Daoy (cell line): ENCODE measurements at regions not wholly inside any gene's neighbourhood (a gene's known extent, or its start where the extent isn't known, plus 50 kb on each side); places are given as distances from the start of the nearest gene placed in this dataset.

ENCODE experiments used
- DNase-seq: peaks from one replicate; pipeline ENCODE4 v3.0.0-alpha.2; 2015; ENCODE audit warnings: low read depth

DNA sequence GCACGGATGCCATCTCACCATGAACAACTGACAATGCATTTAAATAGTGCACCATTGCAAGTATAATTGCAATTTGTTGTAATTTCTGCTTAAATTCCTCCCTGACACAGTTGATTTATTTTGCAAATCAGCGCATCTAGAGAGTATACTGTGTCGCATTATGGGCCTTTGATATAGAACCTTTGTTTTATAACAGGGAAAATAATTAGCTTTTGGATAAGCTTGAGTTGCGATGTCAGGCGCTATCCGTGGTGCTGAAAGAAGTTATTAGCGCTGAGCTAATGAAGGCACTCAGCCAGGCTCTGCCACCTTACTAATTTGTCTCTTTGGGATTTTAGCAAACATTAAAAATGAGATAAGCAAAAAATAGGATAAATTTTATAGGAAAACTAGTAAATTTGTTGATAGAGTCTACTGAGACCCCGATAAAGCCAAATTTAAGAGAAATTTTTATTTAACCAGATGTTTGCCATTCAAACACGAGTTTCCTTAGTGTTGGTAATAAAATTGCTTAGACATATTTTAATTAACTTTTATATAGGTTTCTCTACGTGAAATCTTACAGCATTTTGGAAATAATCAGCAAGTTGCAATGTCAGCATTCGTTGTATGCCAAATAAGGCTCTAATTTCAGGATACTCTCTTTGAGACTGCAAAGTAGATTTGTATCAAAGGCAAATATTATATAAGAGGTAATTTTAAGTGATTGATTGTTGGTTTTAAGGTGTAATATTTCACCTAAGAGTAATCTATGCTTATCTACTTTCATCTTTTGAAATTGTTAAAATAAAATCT is 355.5 kb downstream of the TLR4 start:
- DNase-seq, result peak; percentile 3

DNA sequence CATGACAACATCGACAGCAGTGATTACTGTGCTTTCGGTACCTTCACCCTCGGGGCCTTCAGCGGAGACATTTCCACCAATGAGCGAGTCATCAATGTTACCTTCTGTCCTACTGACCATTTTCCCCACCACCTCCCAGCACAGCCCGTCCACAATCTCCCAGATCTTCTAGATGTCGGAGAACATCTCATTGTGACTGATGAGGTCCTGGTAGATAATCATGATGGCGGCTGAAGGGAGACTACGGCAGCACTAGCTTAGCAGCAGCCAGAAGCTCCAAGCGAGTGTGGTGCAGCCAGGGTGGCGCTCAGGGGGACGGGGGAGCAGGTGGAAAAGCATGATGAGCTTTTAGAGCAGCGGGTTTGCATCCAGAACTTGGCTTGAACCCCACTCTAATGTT is 379.0 kb downstream of the TLR4 start:
- no peak for DNase-seq

DNA sequence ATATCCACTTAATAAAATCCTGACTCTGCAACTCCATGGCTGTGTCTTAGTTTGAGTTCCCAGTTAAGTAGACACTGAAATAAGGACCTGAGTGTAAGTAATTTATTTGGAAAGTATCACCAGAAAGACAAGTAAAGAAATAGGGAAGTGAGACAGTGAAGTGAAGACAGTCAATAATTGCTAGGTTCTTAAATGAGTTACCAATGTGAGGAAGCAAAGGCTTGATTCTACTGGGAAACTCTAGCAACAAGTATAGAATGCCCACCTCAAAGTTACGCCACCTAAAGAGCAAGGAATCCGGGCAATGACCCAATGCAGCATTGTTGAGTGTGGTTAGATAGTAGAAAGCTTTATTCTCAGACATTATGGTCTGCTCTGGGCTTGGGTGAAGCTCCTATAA is 383.9 kb downstream of the TLR4 start:
- DNase-seq, result no peak

DNA sequence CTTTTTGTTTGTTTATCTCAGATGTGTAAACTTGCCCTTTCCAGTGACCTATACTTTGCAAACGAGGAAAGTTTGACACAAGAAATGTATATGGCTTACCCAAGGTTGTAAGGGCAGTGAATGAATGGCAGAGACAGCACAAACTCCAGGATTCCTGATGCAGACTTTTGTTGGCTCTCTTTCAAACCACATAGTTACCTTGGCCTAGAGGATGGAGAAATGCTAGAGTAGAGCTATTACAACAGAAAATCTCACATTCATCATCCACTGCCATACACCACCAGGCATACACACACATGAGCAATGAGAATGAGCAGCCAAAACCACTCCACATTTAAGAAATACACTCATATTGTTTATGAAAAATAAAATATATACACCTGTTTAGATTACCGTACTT is 387.0 kb downstream of the TLR4 start:
- no peak for DNase-seq

DNA sequence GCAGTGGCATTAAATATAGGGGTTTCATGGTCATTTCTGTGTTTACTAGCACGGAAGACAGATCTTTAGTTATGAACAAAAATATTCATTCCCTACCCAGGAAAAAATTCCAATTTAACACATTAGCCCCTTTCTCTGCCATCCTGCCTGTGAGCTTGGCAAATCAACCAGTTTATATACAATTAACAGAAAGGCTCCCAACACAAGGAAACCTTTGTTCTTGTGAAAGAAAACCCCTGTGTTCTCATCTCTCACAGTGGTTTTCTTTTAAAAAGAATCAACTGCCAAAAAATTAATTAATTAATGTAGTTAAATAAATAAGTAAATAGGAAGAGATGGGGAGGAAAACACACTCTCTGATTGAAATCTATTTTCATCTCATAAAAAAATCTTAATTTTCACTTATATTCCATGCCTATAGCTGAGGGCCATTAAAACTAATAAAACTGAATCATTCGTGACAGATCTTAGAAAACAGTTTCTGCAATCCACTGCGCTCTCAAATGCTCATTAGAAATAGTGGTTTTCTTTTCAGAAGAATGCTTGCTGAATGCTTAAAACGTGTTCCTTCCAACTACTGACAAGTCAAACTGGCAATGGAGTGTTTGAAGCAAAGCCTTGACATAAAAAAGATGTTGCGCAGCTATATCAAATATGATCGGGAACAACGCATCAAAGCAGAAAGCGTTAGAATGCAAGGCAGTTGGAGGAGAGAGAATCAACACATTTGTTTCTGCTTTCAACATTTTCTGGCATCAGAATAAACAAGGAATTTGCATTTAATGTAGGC is 387.7 kb downstream of the TLR4 start:
- DNase-seq, result no peak

DNA sequence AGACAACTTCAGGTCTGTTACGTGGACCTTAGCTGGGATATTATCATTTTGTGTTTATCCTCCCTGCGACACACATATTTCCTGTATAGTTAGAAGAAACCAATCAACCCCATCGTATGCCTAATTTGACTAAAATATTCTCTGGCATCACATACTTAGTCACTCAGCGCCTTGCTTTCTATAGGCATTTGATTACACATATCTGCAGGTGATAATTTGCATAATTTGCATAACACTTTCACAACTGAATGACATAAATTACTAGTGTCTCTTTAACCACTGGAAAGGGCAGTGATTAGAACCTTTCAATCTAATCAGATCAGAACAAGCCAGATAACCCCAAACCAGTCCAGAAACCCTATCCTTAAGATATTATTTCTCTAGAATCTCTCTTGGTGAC is 390.2 kb downstream of the TLR4 start:
- DNase-seq, result no peak

DNA sequence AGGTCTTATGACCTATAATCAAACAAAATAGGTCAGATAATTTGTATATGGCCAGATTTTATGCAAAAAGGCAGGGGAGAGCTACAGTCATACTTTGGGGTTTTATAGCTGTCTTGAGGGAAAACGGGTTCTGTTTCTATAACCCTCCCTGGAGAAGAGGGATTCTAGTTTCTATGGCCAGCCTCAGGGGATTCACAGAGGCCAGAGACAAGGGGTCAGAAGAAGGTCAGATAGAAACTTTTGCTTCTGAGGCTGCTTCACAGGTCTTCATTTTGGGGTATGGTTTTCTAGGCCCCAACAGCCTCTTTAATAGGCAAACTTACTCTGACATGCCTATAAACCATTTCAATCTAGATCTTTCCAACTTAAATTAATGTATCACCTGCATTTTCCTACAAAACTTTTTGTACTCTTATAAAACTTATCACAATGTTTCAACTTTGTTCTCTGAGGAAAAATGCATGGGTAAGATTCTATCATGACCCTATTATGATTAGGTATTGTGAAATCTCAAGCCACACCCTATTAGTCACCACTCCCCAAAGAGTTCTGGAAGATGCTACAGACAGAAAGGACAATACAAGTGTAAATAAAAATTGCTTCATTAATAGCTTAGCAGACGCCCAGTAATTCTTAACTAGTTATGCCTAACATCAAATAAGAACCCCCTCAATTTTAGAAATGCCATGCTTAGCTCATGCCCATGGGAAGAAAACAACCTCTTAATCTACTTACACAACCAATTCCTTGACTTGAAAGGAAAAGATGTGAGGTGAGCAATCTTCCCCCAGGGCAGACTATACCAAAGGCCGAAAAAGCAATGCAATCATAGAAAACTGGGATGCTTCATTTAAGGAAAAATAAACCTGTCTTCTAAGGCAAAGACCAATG is 396.6 kb downstream of the TLR4 start:
- DNase-seq, result no peak

DNA sequence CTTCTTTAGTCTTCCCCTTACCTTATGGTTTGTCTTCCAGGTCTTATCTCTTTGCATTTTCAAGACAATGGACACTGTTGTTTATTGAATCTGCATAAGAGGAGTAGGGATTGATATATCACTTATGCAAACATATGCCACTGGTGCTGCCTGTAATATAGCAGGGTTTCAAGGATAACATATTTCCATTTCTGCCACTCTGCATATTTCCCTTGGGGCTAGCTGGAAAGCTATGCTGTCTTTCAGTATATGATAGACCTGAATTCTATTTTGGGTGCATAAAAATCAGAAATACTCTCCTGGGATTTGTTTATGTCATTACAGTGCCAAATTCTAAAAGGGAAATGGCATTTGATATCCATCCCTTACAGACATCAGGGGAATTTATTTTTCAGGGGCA is 400.2 kb downstream of the TLR4 start:
- DNase-seq, result no peak

DNA sequence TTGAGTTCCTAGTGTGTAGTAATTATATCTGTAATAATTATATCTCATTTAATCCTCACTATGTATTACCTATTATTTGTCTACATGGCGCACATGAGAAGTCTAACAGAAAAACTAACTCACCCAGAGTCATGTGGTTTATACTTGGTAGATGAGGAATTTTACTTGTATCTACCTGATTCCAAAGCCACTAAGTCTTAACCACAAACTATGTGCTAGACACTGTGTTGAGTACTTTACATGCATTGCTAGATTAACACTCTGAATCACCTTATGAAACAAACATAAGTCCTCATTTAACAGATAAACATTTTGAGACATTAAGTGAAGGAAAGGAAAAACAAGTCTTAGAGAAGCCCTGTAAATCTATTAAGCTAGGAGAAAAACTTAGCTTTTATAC is 404.8 kb downstream of the TLR4 start:
- DNase-seq, result no peak

DNA sequence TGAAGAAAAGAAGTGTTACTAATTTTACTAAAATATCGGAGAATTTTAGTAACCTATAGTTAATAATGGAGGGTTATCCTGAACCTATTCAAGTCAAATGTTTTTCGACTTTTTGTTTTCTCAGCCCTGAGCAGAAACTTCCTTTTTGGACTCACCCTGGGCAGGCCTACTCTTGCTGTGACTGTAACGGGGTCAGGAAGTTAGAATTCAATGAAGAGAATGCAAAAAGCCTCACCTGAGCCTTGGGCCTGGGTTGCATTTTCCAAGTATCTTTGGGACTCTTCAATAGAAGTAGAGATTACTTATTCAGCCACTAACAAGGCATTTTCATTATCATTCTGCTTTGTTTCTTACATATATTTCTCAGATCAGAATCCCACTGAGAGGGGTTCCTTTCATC is 405.3 kb downstream of the TLR4 start:
- no peak for DNase-seq

DNA sequence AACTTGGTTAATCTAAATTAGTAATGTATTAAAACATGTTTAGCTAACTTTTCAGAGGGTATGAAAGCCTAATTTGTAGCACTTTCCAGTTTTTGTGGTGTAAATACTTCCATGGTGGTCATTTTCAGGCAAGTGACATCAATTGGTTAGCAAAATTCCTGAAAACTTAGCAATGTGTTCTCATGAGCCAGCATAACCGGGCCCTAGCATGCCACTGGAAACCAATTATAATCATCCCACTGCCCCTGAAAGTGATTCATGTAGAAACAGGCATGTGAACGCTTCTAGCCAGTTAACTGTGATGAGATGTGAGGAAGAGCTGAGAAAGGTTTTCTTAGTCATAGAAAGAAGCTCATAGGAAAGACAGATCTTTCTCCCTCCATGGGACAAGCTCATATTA is 417.2 kb downstream of the TLR4 start:
- DNase-seq, result no peak

DNA sequence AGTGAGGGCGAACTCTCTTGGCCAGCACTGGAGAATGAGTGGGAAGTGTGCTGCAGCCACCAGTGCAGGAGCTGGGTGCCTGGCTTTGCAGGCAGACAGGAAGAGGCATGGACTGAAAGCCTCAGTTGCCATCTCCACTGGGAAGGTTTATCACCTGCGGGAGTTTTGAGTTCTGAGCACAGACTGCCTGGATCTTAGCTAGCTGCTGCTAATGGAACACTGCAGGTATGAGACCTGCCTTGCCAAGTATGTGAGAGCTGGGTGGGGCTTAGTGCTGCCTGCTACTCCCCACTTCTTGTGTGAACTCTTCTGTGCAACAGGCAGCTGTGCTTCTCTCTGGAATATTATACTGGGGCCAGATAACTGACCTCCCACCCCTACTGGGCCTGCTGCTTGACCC is 424.1 kb downstream of the TLR4 start:
- DNase-seq, result no peak

DNA sequence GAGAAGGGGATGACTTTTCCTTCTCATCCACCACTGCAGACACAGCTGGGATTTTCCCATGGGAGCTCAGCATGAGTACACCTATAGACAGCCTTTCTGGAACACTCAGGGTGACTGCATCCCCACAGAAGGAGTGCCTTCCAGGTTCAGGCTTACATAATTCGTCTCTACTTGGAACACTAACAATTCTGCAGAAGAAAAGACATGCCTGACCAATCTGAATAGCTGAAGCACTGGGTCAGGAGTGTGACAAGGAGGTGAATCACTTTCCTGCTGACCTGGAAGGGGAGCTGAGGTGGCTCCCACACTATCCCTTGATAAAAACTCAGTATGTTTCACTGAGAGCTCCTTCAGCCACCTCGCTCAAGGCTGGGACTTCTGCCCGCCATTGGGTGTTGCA is 425.3 kb downstream of the TLR4 start:
- no peak for DNase-seq

DNA sequence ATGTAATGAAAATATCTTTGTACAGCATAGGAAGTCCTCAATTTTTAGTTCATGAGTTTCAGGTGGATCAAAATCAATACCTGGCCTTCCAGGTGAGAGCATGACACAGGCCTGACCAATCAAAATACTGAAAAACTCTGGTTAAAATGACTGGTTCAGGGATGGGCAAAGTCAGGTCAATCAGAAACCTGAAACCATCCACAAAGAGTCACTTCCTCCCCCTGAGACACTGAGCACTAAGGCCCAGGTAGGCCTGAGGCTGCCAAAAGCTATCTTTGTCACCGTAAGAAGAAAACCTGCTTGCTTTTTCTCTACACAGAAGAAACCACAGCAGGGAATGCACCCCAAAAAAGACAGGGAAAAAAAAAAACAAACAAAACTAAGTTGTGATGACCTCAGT is 444.8 kb downstream of the TLR4 start:
- DNase-seq, result no peak

DNA sequence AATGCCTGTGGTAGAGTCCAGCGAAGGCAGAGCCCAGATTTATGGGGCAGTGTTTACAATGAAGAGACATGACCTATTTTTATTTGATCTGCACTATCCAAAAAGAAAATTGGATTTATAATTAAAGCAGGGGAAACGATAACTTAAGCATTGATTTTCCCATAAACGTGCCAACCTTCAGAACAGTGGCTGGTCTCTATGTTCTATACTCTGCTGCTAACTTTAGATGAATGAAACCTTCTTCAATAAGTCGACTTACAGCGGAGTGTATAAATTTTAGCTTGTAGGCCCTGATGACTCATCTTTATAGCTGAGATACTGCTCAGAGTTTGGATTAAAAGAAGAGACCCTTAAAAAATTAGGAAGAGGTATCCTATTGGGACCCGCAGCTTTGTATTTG is 452.6 kb downstream of the TLR4 start:
- no peak for DNase-seq

DNA sequence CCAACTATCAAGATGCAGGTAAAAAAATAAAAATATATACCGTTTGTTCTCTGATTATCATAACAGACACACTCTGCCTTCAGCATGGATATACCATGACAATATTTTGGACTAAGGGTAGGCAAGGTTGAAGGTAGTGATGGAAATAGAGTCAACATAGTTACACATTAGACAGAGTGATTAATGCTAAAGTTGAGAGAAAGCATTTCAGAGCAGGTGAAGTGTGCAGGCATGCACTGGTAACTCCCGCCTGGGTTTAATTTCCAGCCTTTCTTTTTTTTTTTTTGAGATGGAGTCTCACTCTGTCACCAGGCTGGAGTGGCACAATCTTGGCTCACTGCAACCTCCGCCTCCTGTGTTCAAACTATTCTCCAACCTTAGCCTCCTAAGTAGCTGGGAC is 458.5 kb downstream of the TLR4 start:
- DNase-seq, result no peak

DNA sequence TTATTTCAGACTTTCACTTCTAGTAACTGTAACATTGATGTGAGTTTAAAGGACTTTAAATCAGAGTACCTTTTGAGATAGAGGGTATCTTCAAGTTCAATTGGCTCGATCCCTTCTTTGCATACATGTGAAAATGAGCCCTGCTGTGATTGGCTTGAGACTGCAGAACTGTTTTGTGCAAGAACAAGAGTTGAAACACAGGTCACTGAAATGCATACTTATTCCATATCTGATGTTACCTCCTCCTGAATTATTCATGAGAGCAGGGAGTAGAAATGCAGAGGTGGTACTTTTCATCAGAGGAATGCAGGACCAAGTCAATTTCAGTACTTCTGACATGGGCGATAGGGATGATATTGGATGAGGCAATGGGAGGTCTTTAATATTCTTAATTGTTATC is 459.5 kb downstream of the TLR4 start:
- DNase-seq, result no peak

DNA sequence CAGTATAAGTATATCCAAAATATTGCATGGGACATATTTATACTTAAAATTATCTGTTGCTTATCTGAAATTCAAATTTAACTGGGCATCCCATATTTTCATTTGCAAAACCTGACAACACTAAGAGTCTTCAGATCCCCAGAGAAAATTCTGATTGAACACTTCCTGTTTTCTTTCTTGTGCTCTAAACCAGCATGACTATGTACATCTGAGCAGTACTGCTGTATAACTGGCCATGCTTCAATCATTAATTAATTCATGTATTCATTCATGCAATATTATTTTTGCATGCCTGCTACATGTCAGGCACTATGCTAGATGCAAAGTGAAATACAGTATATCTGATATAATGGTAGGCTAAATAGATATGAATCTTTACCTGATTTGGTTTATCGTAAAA is 461.2 kb downstream of the TLR4 start:
- DNase-seq, result no peak

DNA sequence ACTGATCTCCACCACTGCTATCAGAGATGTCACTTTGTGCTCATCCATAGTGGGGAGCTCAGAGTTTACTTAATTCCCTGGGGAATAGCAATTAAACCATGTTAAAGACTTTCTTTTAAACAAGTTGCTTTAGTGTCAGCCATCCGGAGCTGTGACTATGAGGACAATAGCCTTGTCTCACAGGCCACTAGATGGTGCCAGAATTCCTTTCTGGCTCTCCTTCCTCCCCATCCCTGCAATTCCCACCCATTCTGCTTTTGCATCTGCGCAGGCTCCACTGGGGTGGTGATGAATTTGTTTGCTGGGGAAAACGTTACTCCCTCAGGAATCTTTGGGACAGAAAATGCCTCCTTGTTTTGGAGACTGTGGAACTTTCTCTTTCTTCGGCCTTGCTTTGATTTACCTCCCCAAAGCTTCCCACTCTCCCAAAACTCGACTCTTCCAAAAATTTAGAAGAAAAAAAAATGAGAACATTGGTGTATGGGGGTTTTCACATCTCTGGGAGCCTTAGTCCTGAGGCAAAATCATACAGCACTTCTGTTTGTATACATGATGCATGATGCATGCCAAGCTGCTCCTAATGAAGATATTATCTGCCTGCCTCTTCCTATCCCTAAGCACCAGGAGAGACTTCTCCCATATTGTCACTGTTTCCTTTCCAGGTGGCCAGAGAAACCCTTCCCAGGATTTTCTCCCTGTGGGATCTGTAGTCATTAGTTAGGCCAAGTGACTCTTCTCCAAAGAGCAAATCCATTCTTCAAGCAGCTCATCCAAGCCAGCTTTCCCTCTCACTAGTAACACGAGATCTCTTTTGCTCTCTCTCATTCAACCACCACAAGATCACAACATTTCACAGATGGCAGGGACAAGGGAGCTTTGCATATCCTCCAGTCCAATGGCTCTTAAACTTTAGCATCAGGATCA is 466.1 kb downstream of the TLR4 start:
- DNase-seq, result no peak

DNA sequence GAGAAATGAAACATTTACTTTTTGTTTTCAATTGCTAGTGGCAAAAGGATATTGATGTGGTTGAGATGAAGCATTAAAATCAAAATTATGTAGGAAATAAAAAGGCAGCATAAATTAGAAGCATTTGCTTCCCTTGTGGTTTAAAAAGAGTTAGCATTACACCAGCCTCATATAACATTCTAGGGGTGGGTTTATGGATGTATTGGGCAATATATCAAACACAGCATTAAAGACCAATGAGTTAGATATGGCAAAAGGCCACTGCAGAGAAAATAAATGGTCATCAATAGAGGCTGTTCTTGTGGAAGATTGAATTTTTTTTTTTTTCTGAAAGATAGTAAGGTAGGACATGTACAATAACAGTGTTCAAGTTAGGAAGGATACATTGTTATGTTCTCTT is 473.0 kb downstream of the TLR4 start:
- DNase-seq, result no peak

DNA sequence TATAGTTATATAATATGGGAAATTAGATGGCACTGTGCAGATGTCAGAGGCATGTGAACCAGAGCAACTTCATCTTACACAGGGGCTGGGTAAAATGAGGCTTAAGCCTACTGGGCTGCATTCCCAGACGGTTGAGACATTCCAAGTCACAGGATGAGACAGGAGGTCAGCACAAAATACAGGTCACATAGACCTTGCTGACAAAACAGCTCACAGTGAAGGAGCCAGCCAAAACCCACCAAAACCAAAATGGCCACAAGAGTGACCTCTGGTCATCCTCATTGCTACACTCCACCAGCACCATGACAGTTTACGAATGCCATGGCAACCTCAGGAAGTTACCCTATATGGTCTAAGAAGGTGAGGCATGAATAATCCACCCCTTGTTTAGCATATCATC is 479.4 kb downstream of the TLR4 start:
- no peak for DNase-seq
